Ascending aorta (tissue), 2 donors: ENCODE measurements at regions not wholly inside any gene's neighbourhood (a gene's known extent, or its start where the extent isn't known, plus 50 kb on each side); places are given as distances from the start of the nearest gene placed in this dataset.
"Not testable (repeated sequence)": the region's sequence is repeated elsewhere in the genome, so short reads cannot be mapped to it uniquely, and the experiment has no call there.

Experiments used
- DNase-seq, 2 donors: peaks; one replicate each; pipeline ENCODE4 v3.0.0-alpha.2; 2019; ENCODE audit warnings: low spot score in 2 of 2
- H3K27ac ChIP-seq, 2 donors: fragments of 200-600 bp; sonication (generic); one replicate each; pipeline ENCODE4 v1.5.1; 2016 to 2017; ENCODE audit warnings: mild to moderate bottlenecking in 1 of 2
- H3K27me3 ChIP-seq: fragments of 200-600 bp; sonication (generic); one replicate; pipeline ENCODE4 v1.5.1; 2017
- H3K36me3 ChIP-seq, 2 donors: fragments of 200-600 bp; sonication (generic); one replicate each; pipeline ENCODE4 v1.5.1; 2016
- H3K4me1 ChIP-seq, 2 donors: fragments of 200-600 bp; sonication (generic); one replicate each; pipeline ENCODE4 v1.5.1; 2016 to 2017; ENCODE audit warnings: mild to moderate bottlenecking in 1 of 2
- H3K4me3 ChIP-seq, 2 donors: fragments of 200-600 bp; sonication (generic); one replicate each; pipeline ENCODE4 v1.5.1; 2016 to 2017; ENCODE audit warnings: mild to moderate bottlenecking in 1 of 2
- H3K9me3 ChIP-seq, 2 donors: fragments of 200-600 bp; sonication (generic); one replicate each; pipeline ENCODE4 v1.5.1; 2016
- intact Hi-C: fragments of 100-400 bp; cut with DNase I; formaldehyde crosslinking; loops from one replicate; pipeline ENCODE4 v1.15.1; 2023
- TF ChIP-seq, protein P1 (sequence below), 3 experiments: fragments of 200-600 bp in 2 of 3; fragments of 450-650 bp in 1 of 3; sonication (generic) in 2 of 3; IDR thresholded peaks; one replicate each; pipeline ENCODE4 v1.5.1; 2016 to 2019; ENCODE audit warnings: antibody characterized with exemption in 3 of 3, mild to moderate bottlenecking in 1 of 3, moderate library complexity in 1 of 3

DNA sequence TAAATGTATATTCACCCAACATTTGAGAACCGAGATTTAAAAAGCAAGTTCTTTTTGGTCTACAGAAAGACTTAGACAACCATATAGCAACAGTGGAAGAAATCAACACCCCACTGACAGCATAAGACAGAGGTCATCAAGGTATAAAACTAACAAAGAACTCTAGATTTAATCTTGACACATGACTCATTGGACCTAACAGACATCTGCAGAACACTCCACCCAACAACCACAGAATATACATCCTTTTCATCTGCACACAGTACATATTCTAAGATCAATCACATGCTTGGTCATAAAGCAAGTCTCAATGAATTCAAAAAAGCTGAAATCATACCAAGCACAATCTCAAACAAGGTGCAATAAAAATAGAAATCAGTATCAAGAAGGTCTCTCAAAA is 65.8 kb downstream of the SPIN4 start:
- TF ChIP-seq, protein P1, sequence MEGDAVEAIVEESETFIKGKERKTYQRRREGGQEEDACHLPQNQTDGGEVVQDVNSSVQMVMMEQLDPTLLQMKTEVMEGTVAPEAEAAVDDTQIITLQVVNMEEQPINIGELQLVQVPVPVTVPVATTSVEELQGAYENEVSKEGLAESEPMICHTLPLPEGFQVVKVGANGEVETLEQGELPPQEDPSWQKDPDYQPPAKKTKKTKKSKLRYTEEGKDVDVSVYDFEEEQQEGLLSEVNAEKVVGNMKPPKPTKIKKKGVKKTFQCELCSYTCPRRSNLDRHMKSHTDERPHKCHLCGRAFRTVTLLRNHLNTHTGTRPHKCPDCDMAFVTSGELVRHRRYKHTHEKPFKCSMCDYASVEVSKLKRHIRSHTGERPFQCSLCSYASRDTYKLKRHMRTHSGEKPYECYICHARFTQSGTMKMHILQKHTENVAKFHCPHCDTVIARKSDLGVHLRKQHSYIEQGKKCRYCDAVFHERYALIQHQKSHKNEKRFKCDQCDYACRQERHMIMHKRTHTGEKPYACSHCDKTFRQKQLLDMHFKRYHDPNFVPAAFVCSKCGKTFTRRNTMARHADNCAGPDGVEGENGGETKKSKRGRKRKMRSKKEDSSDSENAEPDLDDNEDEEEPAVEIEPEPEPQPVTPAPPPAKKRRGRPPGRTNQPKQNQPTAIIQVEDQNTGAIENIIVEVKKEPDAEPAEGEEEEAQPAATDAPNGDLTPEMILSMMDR (IDR thresholded peaks at IDR 0.05), result no peak
- H3K4me1 ChIP-seq, result no peaks in the 10 kb centered on the region
- no peaks in the 10 kb centered on the region for H3K27me3 ChIP-seq
- intact Hi-C loops, result no loop called here
- H3K27ac ChIP-seq, result no peak overlapping the region
- no peak overlapping the region for H3K4me3 ChIP-seq
- H3K9me3 ChIP-seq, result no peaks in the 10 kb centered on the region
- H3K36me3 ChIP-seq, result no peaks in the 10 kb centered on the region
- no peak for DNase-seq

DNA sequence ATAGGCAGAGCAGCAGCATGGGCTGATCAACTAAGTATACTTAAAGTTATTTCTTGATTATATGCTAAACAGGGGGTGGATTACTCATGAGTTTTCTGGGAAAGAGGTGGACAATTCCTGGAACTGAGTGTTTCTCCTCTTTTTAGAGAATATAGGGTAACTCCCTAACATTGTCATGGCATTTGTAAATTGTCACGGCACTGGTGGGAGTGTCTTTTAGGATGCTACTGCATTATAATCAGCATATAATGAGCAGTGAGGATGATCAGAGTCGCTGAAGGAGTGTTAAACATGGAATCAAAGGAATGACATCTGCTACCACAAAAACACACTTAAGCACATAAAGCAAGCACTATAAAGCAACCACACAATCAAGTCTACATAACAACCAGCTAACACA is 66.5 kb downstream of the SPIN4 start:
- H3K27ac ChIP-seq, result no peak overlapping the region
- H3K9me3 ChIP-seq, result no peaks in the 10 kb centered on the region
- TF ChIP-seq, protein P1 (IDR thresholded peaks at IDR 0.05), result no peak
- H3K27me3 ChIP-seq, result no peaks in the 10 kb centered on the region
- intact Hi-C loops, result no loop called here
- DNase-seq, result no peak
- H3K4me3 ChIP-seq, result no peak overlapping the region
- no peaks in the 10 kb centered on the region for H3K4me1 ChIP-seq
- H3K36me3 ChIP-seq, result no peaks in the 10 kb centered on the region

DNA sequence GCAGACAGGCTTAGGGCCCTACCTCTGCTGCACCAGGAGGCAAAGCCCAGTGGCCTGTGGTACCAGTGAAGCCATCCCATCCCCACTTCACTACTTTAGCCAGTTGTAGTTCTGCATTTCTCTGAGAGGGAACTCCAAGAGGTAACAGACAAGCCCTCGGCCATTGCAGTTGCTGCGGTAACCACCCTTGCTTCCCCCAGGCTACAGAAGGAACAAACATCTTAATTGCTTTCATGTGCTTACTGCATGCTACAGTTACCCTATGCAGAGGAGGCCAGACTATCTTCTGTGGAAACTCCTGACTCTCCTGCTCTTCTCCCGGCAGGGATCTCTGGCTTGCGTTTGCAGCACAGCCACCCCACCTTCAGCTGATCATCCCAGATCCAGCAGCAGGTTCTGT is 67.8 kb downstream of the SPIN4 start:
- Histone ChIP-seq H3K27ac (no peak overlapping the region), H3K9me3 (no peaks in the 10 kb centered on the region), H3K4me1 (no peaks in the 10 kb centered on the region), H3K27me3 (no peaks in the 10 kb centered on the region), H3K4me3 (no peak overlapping the region), H3K36me3 (no peaks in the 10 kb centered on the region)
- TF ChIP-seq, protein P1 (IDR thresholded peaks at IDR 0.05), result no peak
- DNase-seq, result no peak
- intact Hi-C loops, result no loop called here

DNA sequence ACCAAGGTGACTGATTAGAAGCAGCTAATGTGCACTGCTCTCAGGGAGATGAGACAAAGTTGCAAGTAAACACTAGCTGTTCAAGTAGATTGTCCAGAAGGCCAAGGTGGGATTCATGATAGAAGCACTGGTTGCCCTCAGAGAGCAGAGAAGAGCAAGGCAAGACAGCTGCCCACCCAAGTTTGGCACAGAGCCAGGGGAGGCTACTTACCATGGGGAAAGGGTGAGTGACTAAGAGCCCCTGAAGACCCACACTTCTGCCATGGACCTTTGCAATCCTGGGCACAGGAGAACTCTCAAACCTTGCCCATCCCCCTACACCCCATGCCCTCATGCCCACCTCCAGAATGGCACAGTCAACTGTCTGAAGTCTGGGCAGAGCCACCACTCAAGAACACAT is 68.3 kb downstream of the SPIN4 start:
- Histone ChIP-seq H3K27me3 (no peaks in the 10 kb centered on the region), H3K4me1 (no peaks in the 10 kb centered on the region), H3K36me3 (no peaks in the 10 kb centered on the region), H3K9me3 (no peaks in the 10 kb centered on the region), H3K27ac (no peak overlapping the region), H3K4me3 (no peak overlapping the region)
- TF ChIP-seq, protein P1 (IDR thresholded peaks at IDR 0.05), result no peak
- no peak for DNase-seq
- intact Hi-C loops, result no loop called here

DNA sequence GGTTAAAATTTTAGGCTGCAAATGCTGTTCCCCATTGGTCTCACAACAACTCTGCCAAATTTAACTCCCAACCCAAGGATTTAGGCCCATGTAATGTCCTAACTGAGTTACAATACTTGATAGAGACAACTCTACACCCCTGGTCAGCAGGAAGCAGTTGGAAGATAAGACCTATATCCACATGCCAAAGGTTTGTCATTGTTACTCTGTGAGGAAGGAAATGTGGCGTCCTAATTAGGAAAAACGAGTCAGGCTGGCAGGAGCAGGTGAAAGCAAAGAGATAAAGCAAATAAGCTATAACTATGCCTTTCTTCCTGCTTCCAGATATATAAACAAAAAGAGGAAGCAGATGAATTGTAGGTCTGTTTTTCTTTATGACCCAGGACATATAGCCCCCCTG is 69.1 kb downstream of the SPIN4 start:
- H3K27ac ChIP-seq, result no peak overlapping the region
- no peaks in the 10 kb centered on the region for H3K27me3 ChIP-seq
- no peak overlapping the region for H3K4me3 ChIP-seq
- no peak for DNase-seq
- H3K4me1 ChIP-seq, result no peaks in the 10 kb centered on the region
- H3K36me3 ChIP-seq, result no peaks in the 10 kb centered on the region
- intact Hi-C loops, result no loop called here
- TF ChIP-seq, protein P1 (IDR thresholded peaks at IDR 0.05), result no peak
- no peaks in the 10 kb centered on the region for H3K9me3 ChIP-seq

DNA sequence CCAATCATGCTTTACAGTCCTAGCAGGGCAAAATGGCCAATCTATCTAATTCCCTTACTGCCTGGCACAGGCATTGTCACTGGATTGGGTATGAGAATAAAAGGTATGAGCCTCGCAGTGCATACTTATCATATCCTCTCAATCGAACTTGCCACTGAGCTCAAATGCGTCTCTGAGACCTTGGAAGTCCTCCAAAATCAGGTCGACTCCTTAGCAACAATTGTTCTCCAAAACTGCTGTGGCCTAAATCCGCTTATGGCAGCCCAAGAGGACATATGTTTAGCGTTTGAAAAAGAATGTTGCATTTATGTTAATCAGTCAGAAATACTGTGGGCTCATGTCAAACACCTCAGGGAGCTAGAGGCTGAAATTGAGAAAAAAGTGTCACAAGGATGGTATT is 69.7 kb downstream of the SPIN4 start:
- intact Hi-C loops, result no loop called here
- Histone ChIP-seq H3K36me3 (no peaks in the 10 kb centered on the region), H3K9me3 (no peaks in the 10 kb centered on the region), H3K4me1 (no peaks in the 10 kb centered on the region), H3K4me3 (no peak overlapping the region), H3K27me3 (no peaks in the 10 kb centered on the region), H3K27ac (no peak overlapping the region)
- DNase-seq, result no peak
- TF ChIP-seq, protein P1 (IDR thresholded peaks at IDR 0.05), result no peak

- H3K27ac ChIP-seq, H3K36me3 ChIP-seq, DNase-seq, H3K4me1 ChIP-seq, H3K9me3 ChIP-seq, H3K27me3 ChIP-seq, H3K4me3 ChIP-seq: not testable (repeated sequence)
- intact Hi-C loops, result loop anchor here (5.0 kb wide), 1 partner anchor 265 kb away; no protein-coding TSS in a partner anchor
These were observed 73.7 kb downstream of the SPIN4 start for GRCh38 chrX:63277394-63277793.
